K562 (cell line): ENCODE measurements at regions not wholly inside any gene's neighbourhood (a gene's known extent, or its start where the extent isn't known, plus 50 kb on each side); places are given as distances from the start of the nearest gene placed in this dataset.

Source experiments
- ATAC-seq: fragments of 200-7000 bp; cut with Tn5 transposase; 3 replicates; pipeline ENCODE4 v1.9.1; 2020; ENCODE audit warnings: moderate library complexity
- BruUV-seq: library from RNA; stranded (reverse); fragments of 400-500 nt; replicated peaks from 2 replicates; lab custom pipeline; 2021; lab: Mats Ljungman, UMichigan
- CTCF ChIA-PET: fragments of 300-600 bp; formaldehyde crosslinking; extraction: SDS; loops from one replicate; lab custom pipeline; 2021; ENCODE audit warnings: low intra/inter-chr PET ratio; lab: Yijun Ruan, JAX
- POLR2A ChIA-PET: fragments of 300-600, 350-650 bp; sonication (Branson Sonifier 250); formaldehyde crosslinking; extraction: SDS; loops from one replicate; lab custom pipeline; 2021; ENCODE audit warnings: antibody characterized with exemption, inconsistent platforms; lab: Yijun Ruan, JAX
- DNase-seq, 4 experiments: peaks; one replicate each; pipeline versions ENCODE4 v3.0.0 to v3.0.0-alpha.2; 2011 to 2018; ENCODE audit warnings: low spot score in 3 of 4, mixed read lengths in 3 of 4; ENCODE audit errors: extremely low read depth in 1 of 4
- FAIRE-seq: peaks from 2 replicates; lab custom pipeline; 2011; peaks lifted over from hg19 to GRCh38; lab: Jason Lieb, UNC
- H2AFZ ChIP-seq: 2 replicates; pipeline ENCODE4 v1.6.0; 2011; ENCODE audit warnings: low read depth, low read length, control low read depth, inconsistent platforms
- H3K27ac ChIP-seq: fragments of 200-600 bp; 3 replicates; pipeline ENCODE4 v1.8.0; 2011; ENCODE audit warnings: low read depth, mild to moderate bottlenecking, control low read depth, inconsistent platforms, low read length, moderate library complexity, mixed read lengths; ENCODE audit errors: extremely low read depth
- H3K27me3 ChIP-seq, 2 experiments: fragments of 300-600 bp in 1 of 2; 2 replicates in 1 of 2; 3 replicates in 1 of 2; pipeline versions ENCODE4 v1.6.0 to v1.8.0; 2011; ENCODE audit warnings: inconsistent platforms in 2 of 2, low read length in 2 of 2, mild to moderate bottlenecking in 1 of 2, mixed read lengths in 1 of 2, moderate library complexity in 1 of 2; ENCODE audit not compliant: control insufficient read depth in 2 of 2, insufficient read depth in 2 of 2
- H3K36me3 ChIP-seq: fragments of 300-600 bp; 3 replicates; pipeline ENCODE4 v1.8.0; 2011; ENCODE audit warnings: mild to moderate bottlenecking, low read length, inconsistent platforms; ENCODE audit not compliant: control insufficient read depth, insufficient read depth
- H3K4me1 ChIP-seq, 2 experiments: fragments of 200-600 bp in 1 of 2; replicated peaks in 1 of 2; 2 replicates in 1 of 2; 3 replicates in 1 of 2; pipeline versions ENCODE4 v1.5.1 to v1.8.0; 2011; ENCODE audit warnings: inconsistent platforms in 2 of 2, low read length in 2 of 2, mild to moderate bottlenecking in 1 of 2, mixed read lengths in 1 of 2, moderate library complexity in 1 of 2; ENCODE audit not compliant: control insufficient read depth in 2 of 2, insufficient read depth in 2 of 2
- H3K4me2 ChIP-seq: 2 replicates; pipeline ENCODE4 v1.6.1; 2011; ENCODE audit warnings: low read length, control low read depth, inconsistent platforms, mixed read lengths; ENCODE audit not compliant: insufficient read depth
- H3K4me3 ChIP-seq: fragments of 200-600 bp; sonication (generic), shearing (Covaris generic); 2 replicates; pipeline ENCODE4 v1.5.1; 2016; ENCODE audit warnings: control low read depth, inconsistent platforms
- H3K79me2 ChIP-seq: fragments of 200-600 bp; 3 replicates; pipeline ENCODE4 v1.8.0; 2011; ENCODE audit warnings: low read length, inconsistent platforms; ENCODE audit not compliant: control insufficient read depth, insufficient read depth
- H3K9ac ChIP-seq, 2 experiments: 2 replicates each; pipeline versions ENCODE4 v1.6.0 to v1.6.1; 2011; ENCODE audit warnings: low read depth in 2 of 2, low read length in 2 of 2, control low read depth in 1 of 2, inconsistent platforms in 1 of 2, mild to moderate bottlenecking in 1 of 2, mixed read lengths in 1 of 2; ENCODE audit not compliant: insufficient read depth in 1 of 2
- H3K9me1 ChIP-seq: one replicate; pipeline ENCODE4 v1.6.0; 2011; ENCODE audit warnings: inconsistent platforms, mild to moderate bottlenecking, low read length, moderate library complexity; ENCODE audit not compliant: control insufficient read depth, insufficient read depth
- H3K9me3 ChIP-seq: replicated peaks from 2 replicates; pipeline ENCODE4 v1.5.1; 2011; ENCODE audit warnings: low read depth, low read length, inconsistent platforms; ENCODE audit not compliant: control insufficient read depth, insufficient read depth
- H4K20me1 ChIP-seq: replicated peaks from 2 replicates; pipeline ENCODE4 v1.6.1; 2011; ENCODE audit warnings: low read length, inconsistent platforms, mixed read lengths; ENCODE audit not compliant: control insufficient read depth, insufficient read depth
- ARID1B ChIP-seq: fragments of 450-650 bp; IDR thresholded peaks from 2 replicates; pipeline ENCODE4 v1.6.1; 2016; ENCODE audit warnings: antibody characterized with exemption, mild to moderate bottlenecking, inconsistent platforms
- ELK3 ChIP-seq: fragments of 450-650 bp; formaldehyde crosslinking; IDR thresholded peaks from 2 replicates; pipeline ENCODE4 v1.4.0; 2020; ENCODE audit warnings: mild to moderate bottlenecking
- L3MBTL2 ChIP-seq: fragments of 450-650 bp; IDR thresholded peaks from 2 replicates; pipeline ENCODE4 v1.6.1; 2016; ENCODE audit warnings: mild to moderate bottlenecking, moderate library complexity
- ZNF282 ChIP-seq: sonication (generic); formaldehyde crosslinking; IDR thresholded peaks from 2 replicates; pipeline ENCODE4 v1.8.1; 2023; ENCODE audit warnings: missing genetic modification reagents
- WGBS: fragments of 100-300 bp; shearing (Covaris generic); methylation state at CpG from one replicate; pipeline ENCODE4 v1.1.6; 2016; ENCODE audit warnings: low coverage, mixed read lengths; ENCODE audit not compliant: insufficient coverage; ENCODE audit errors: missing lambda C conversion rate; 5-methylcytosine and 5-hydroxymethylcytosine counted together
- in situ Hi-C: fragments of 300-500 bp; cut with MboI; formaldehyde crosslinking; loops from 4 replicates; pipeline ENCODE4 v1.15.0; 2018; ENCODE audit warnings: inconsistent platforms, mixed read lengths
- intact Hi-C: fragments of 100-400 bp; cut with micrococcal nuclease; formaldehyde crosslinking; loops from 2 replicates; pipeline ENCODE4 v1.14.2; 2022
- TF ChIP-seq, protein P1 (sequence below), 2 experiments: fragments of 200-800 bp in 1 of 2; sonication (Bioruptor generic) in 1 of 2; sonication (generic) in 1 of 2; formaldehyde crosslinking in 1 of 2; IDR thresholded peaks in 1 of 2; conservative IDR thresholded peaks in 1 of 2; 2 replicates each; pipeline versions ENCODE4 v1.5.0 to v1.6.1; 2016 to 2020; ENCODE audit warnings: missing compliant biosample characterization in 1 of 2, missing genetic modification characterization in 1 of 2, missing genetic modification reagents in 1 of 2

- H3K4me2 ChIP-seq, result no peak overlapping the region
- H4K20me1 ChIP-seq, result peaks cover 4% of the 10 kb centered on the region; the same call in 1 of the 2 replicates
- no peaks in the 10 kb centered on the region for H3K9me1 ChIP-seq
- DNase-seq, result no peak
- ChIA-PET CTCF (no interaction called here), POLR2A (interaction anchor here (0.6 kb wide), 1 partner anchor 35 kb away, joined by 3 read pairs; no protein-coding TSS in a partner anchor)
- no peaks in the 10 kb centered on the region for H3K79me2 ChIP-seq
- H3K36me3 ChIP-seq, result no peaks in the 10 kb centered on the region
- intact Hi-C loops, result no loop called here
- in situ Hi-C loops, result no loop called here
- TF ChIP-seq ARID1B (no peak), ZNF282 (CRISPR knock-in tag) (no peak), L3MBTL2 (no peak), ELK3 (CRISPR knock-in tag) (no peak)
- TF ChIP-seq, protein P1, sequence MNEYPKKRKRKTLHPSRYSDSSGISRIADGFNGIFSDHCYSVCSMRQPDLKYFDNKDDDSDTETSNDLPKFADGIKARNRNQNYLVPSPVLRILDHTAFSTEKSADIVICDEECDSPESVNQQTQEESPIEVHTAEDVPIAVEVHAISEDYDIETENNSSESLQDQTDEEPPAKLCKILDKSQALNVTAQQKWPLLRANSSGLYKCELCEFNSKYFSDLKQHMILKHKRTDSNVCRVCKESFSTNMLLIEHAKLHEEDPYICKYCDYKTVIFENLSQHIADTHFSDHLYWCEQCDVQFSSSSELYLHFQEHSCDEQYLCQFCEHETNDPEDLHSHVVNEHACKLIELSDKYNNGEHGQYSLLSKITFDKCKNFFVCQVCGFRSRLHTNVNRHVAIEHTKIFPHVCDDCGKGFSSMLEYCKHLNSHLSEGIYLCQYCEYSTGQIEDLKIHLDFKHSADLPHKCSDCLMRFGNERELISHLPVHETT (CRISPR knock-in tag; conservative IDR thresholded peaks at IDR 0.05 in 1 of 2, IDR thresholded peaks at IDR 0.05 in 1 of 2), result no peak
- H2AFZ ChIP-seq, result no peak overlapping the region
- ATAC-seq, result no peak
- no TSS peak for BruUV-seq
- H3K27ac ChIP-seq, result no peak overlapping the region
- 2% methylated on average over 13 of the region's 13 CpGs for WGBS
- no peaks in the 10 kb centered on the region for H3K4me1 ChIP-seq
- H3K9ac ChIP-seq, result no peak overlapping the region
- no peak overlapping the region for H3K4me3 ChIP-seq
- no peak for FAIRE-seq
- H3K9me3 ChIP-seq, result no peaks in the 10 kb centered on the region
- H3K27me3 ChIP-seq, result no peaks in the 10 kb centered on the region; a peak in 1 of 5 replicates
Measured at GRCh38 chr3:34077417-34078195, 279.2 kb downstream of the PDCD6IP start.
